ENCODE measurements at regions not wholly inside any gene's neighbourhood (a gene's known extent, or its start where the extent isn't known, plus 50 kb on each side); places are given as distances from the start of the nearest gene placed in this dataset.
A peak's percentile ranks its signal among the peaks of the same experiment; 100 is the strongest.

GRCh38 chr3:16807391-16807790, 77.4 kb upstream of the PLCL2 start:
- H3K4me3 ChIP-seq (ENCODE audit: low read length), result no peak overlapping the region
- peak; percentile 85 for DNase-seq (ENCODE audit: low read depth)
- no peak for TF ChIP-seq CTCF (conservative IDR thresholded peaks at IDR 0.05; ENCODE audit: low read length)

- DNase-seq (ENCODE audit: low read depth), result no peak
- TF ChIP-seq CTCF (conservative IDR thresholded peaks at IDR 0.05; ENCODE audit: low read length), result no peak
- H3K4me3 ChIP-seq (ENCODE audit: low read length), result no peak overlapping the region
These were observed 76.2 kb upstream of the PLCL2 start for GRCh38 chr3:16808393-16809107.

GRCh38 chr3:16809482-16809881, 75.3 kb upstream of the PLCL2 start:
- TF ChIP-seq CTCF (conservative IDR thresholded peaks at IDR 0.05; ENCODE audit: low read length), result no peak
- no peak overlapping the region for H3K4me3 ChIP-seq (ENCODE audit: low read length)
- DNase-seq (ENCODE audit: low read depth), result no peak

GRCh38 chr3:16809993-16810392, 74.8 kb upstream of the PLCL2 start:
- H3K4me3 ChIP-seq (ENCODE audit: low read length), result no peak overlapping the region
- DNase-seq (ENCODE audit: low read depth), result no peak
- TF ChIP-seq CTCF (conservative IDR thresholded peaks at IDR 0.05; ENCODE audit: low read length), result no peak

- H3K4me3 ChIP-seq (ENCODE audit: low read length), result no peak overlapping the region
- no peak for TF ChIP-seq CTCF (conservative IDR thresholded peaks at IDR 0.05; ENCODE audit: low read length)
- DNase-seq (ENCODE audit: low read depth), result no peak
These were observed 74.0 kb upstream of the PLCL2 start for GRCh38 chr3:16810593-16811367.

- no peak for DNase-seq (ENCODE audit: low read depth)
- no peak overlapping the region for H3K4me3 ChIP-seq (ENCODE audit: low read length)
- no peak for TF ChIP-seq CTCF (conservative IDR thresholded peaks at IDR 0.05; ENCODE audit: low read length)
These were observed 72.8 kb upstream of the PLCL2 start for GRCh38 chr3:16811950-16812349.

- H3K4me3 ChIP-seq (ENCODE audit: low read length), result no peak overlapping the region
- no peak for TF ChIP-seq CTCF (conservative IDR thresholded peaks at IDR 0.05; ENCODE audit: low read length)
- DNase-seq (ENCODE audit: low read depth), result no peak
These were observed 71.4 kb upstream of the PLCL2 start for GRCh38 chr3:16813336-16813735.

Measured in AG10803 (cell line).